H9 (cell line): ENCODE measurements at regions not wholly inside any gene's neighbourhood (a gene's known extent, or its start where the extent isn't known, plus 50 kb on each side); places are given as distances from the start of the nearest gene placed in this dataset.
A peak's percentile ranks its signal among the peaks of the same experiment; 100 is the strongest.

ENCODE experiments used
- DNase-seq: peaks from one replicate; pipeline ENCODE4 v3.0.0-alpha.2; 2017
- H2AFZ ChIP-seq: one replicate; pipeline ENCODE4 v1.6.1; 2013; ENCODE audit warnings: mild to moderate bottlenecking, low read length, control low read depth, moderate library complexity
- H2AK5ac ChIP-seq: 2 replicates; pipeline ENCODE4 v1.6.1; 2013; ENCODE audit warnings: low read length, control low read depth, mixed read lengths; ENCODE audit not compliant: insufficient read length
- H2BK120ac ChIP-seq: one replicate; pipeline ENCODE4 v1.6.1; 2013; ENCODE audit warnings: low read depth, mild to moderate bottlenecking, low read length, control low read depth, inconsistent platforms; ENCODE audit not compliant: poor library complexity, severe bottlenecking
- H2BK12ac ChIP-seq: 2 replicates; pipeline ENCODE4 v1.6.1; 2013; ENCODE audit warnings: low read length, control low read depth, mixed read lengths, low read depth; ENCODE audit not compliant: insufficient read length
- H2BK15ac ChIP-seq: 2 replicates; pipeline ENCODE4 v1.6.1; 2013; ENCODE audit warnings: low read depth, low read length, control low read depth
- H2BK20ac ChIP-seq: one replicate; pipeline ENCODE4 v1.6.1; 2013; ENCODE audit warnings: low read depth, mild to moderate bottlenecking, low read length, control low read depth, inconsistent platforms; ENCODE audit not compliant: poor library complexity, severe bottlenecking
- H2BK5ac ChIP-seq: 2 replicates; pipeline ENCODE4 v1.6.1; 2013; ENCODE audit warnings: low read length, control low read depth, mixed read lengths; ENCODE audit not compliant: insufficient read length
- H3K14ac ChIP-seq: 2 replicates; pipeline ENCODE4 v1.6.1; 2013; ENCODE audit warnings: low read length, control low read depth; ENCODE audit not compliant: insufficient read depth
- H3K18ac ChIP-seq: 2 replicates; pipeline ENCODE4 v1.6.1; 2013; ENCODE audit warnings: low read depth, mild to moderate bottlenecking, mixed read lengths, low read length, control low read depth; ENCODE audit not compliant: insufficient read length
- H3K23ac ChIP-seq: 2 replicates; pipeline ENCODE4 v1.6.1; 2013; ENCODE audit warnings: low read length, control low read depth, mixed read lengths, low read depth; ENCODE audit not compliant: insufficient read length
- H3K23me2 ChIP-seq: 2 replicates; pipeline ENCODE4 v1.6.1; 2013; ENCODE audit warnings: low read depth, mild to moderate bottlenecking, mixed read lengths, low read length, control low read depth; ENCODE audit not compliant: insufficient read length, poor library complexity, severe bottlenecking
- H3K27ac ChIP-seq: 2 replicates; pipeline ENCODE4 v1.5.1; 2013; ENCODE audit warnings: low read length, control low read depth, mixed read lengths, low read depth; ENCODE audit not compliant: insufficient read length
- H3K27me3 ChIP-seq: 2 replicates; pipeline ENCODE4 v1.6.1; 2013; ENCODE audit warnings: low read length, control low read depth, inconsistent platforms; ENCODE audit not compliant: insufficient read depth
- H3K4ac ChIP-seq: 2 replicates; pipeline ENCODE4 v1.6.1; 2013; ENCODE audit warnings: low read depth, mild to moderate bottlenecking, control low read depth, inconsistent platforms, low read length, moderate library complexity
- H3K4me1 ChIP-seq: 2 replicates; pipeline ENCODE4 v1.6.1; 2013; ENCODE audit warnings: low read length, control low read depth, inconsistent platforms; ENCODE audit not compliant: insufficient read depth
- H3K4me2 ChIP-seq: 2 replicates; pipeline ENCODE4 v1.6.1; 2013; ENCODE audit warnings: low read length, control low read depth, mixed read lengths; ENCODE audit not compliant: insufficient read length, insufficient read depth
- H3K56ac ChIP-seq: 2 replicates; pipeline ENCODE4 v1.6.1; 2013; ENCODE audit warnings: low read depth, mild to moderate bottlenecking, mixed read lengths, low read length, control low read depth; ENCODE audit not compliant: insufficient read length
- H3K79me1 ChIP-seq: 2 replicates; pipeline ENCODE4 v1.6.1; 2013; ENCODE audit warnings: low read depth, mild to moderate bottlenecking, moderate library complexity, low read length, control low read depth, inconsistent platforms; ENCODE audit not compliant: insufficient read depth, poor library complexity, severe bottlenecking
- H3K79me2 ChIP-seq: 2 replicates; pipeline ENCODE4 v1.6.1; 2013; ENCODE audit warnings: low read length, control low read depth, inconsistent platforms; ENCODE audit not compliant: insufficient read depth
- H3K9ac ChIP-seq: 2 replicates; pipeline ENCODE4 v1.6.1; 2013; ENCODE audit warnings: low read length, control low read depth, mixed read lengths; ENCODE audit not compliant: insufficient read length; ENCODE audit errors: extremely low read depth
- H3K9me3 ChIP-seq: one replicate; pipeline ENCODE4 v1.6.1; 2013; ENCODE audit warnings: low read depth, low read length, inconsistent platforms; ENCODE audit not compliant: control insufficient read depth
- H3T11ph ChIP-seq: one replicate; pipeline ENCODE4 v1.6.1; 2013; ENCODE audit warnings: mild to moderate bottlenecking, low read length, control low read depth, inconsistent platforms
- H4K20me1 ChIP-seq: one replicate; pipeline ENCODE4 v1.6.1; 2013; ENCODE audit not compliant: control insufficient read depth, insufficient read length, insufficient read depth
- H4K5ac ChIP-seq: 2 replicates; pipeline ENCODE4 v1.6.1; 2013; ENCODE audit warnings: low read depth, mild to moderate bottlenecking, mixed read lengths, low read length, control low read depth; ENCODE audit not compliant: insufficient read length
- H4K8ac ChIP-seq: replicated peaks from 2 replicates; pipeline ENCODE4 v1.6.1; 2013; ENCODE audit warnings: low read length, control low read depth, mixed read lengths, low read depth; ENCODE audit not compliant: insufficient read length
- H4K91ac ChIP-seq: 2 replicates; pipeline ENCODE4 v1.6.1; 2013; ENCODE audit warnings: low read depth, mild to moderate bottlenecking, moderate library complexity, mixed read lengths, low read length, control low read depth; ENCODE audit not compliant: insufficient read length
- H3K27ac Mint-ChIP-seq, 3 experiments: 2 replicates in 2 of 3; 3 replicates in 1 of 3; pipeline ENCODE4 v1.8.0; 2020 to 2021; ENCODE audit warnings: mixed read lengths in 3 of 3, mild to moderate bottlenecking in 1 of 3, moderate library complexity in 1 of 3
- H3K27me3 Mint-ChIP-seq: 2 replicates; pipeline ENCODE4 v1.8.0; 2021; ENCODE audit warnings: low read depth, mild to moderate bottlenecking, moderate library complexity, mixed read lengths
- H3K36me3 Mint-ChIP-seq, 3 experiments: 2 replicates in 2 of 3; 3 replicates in 1 of 3; pipeline ENCODE4 v1.8.0; 2020 to 2021; ENCODE audit warnings: low read depth in 3 of 3, mixed read lengths in 3 of 3; ENCODE audit not compliant: insufficient read depth in 1 of 3
- H3K4me1 Mint-ChIP-seq, 2 experiments: 2 replicates each; pipeline ENCODE4 v1.8.0; 2020; ENCODE audit warnings: mixed read lengths in 2 of 2
- H3K4me3 Mint-ChIP-seq, 2 experiments: 2 replicates in 1 of 2; 3 replicates in 1 of 2; pipeline ENCODE4 v1.8.0; 2020 to 2021; ENCODE audit warnings: mild to moderate bottlenecking in 2 of 2, mixed read lengths in 2 of 2, moderate library complexity in 1 of 2
- H3K9me3 Mint-ChIP-seq, 2 experiments: 2 replicates in 1 of 2; 3 replicates in 1 of 2; pipeline ENCODE4 v1.8.0; 2020; ENCODE audit warnings: mild to moderate bottlenecking in 2 of 2, mixed read lengths in 2 of 2, moderate library complexity in 1 of 2
- CTCF ChIP-seq: fragments of 200-600 bp; sonication (generic); conservative IDR thresholded peaks from 3 replicates; pipeline ENCODE4 v1.8.0; 2021; ENCODE audit warnings: antibody characterized with exemption, mild to moderate bottlenecking
- WGBS: extraction: QIAGEN DNeasy Blood & Tissue Kit; methylation state at CpG from one replicate; pipeline ENCODE4 v1.1.7; 2013; ENCODE audit warnings: missing lambda C conversion rate, low lambda C conversion rate, mixed read lengths; ENCODE audit not compliant: insufficient read length; ENCODE audit errors: extremely low coverage; 5-methylcytosine and 5-hydroxymethylcytosine counted together

- Histone ChIP-seq H3K27me3 (no peaks in the 10 kb centered on the region), H3K79me1 (no peaks in the 10 kb centered on the region), H3K4me2 (no peak overlapping the region), H2BK5ac (no peak overlapping the region), H3K9me3 (no peaks in the 10 kb centered on the region), H3K27ac (no peak overlapping the region), H2BK12ac (no peak overlapping the region), H3K14ac (no peak overlapping the region), H2BK20ac (no peak overlapping the region), H3K18ac (no peak overlapping the region), H3K9ac (no peak overlapping the region), H4K91ac (no peak overlapping the region), H4K20me1 (no peaks in the 10 kb centered on the region), H4K5ac (no peak overlapping the region), H2AK5ac (no peak overlapping the region), H2BK15ac (no peak overlapping the region), H3K23me2 (no peaks in the 10 kb centered on the region), H2AFZ (no peak overlapping the region), H4K8ac (no peak overlapping the region), H3K56ac (no peak overlapping the region), H2BK120ac (no peak overlapping the region), H3K4me1 (no peaks in the 10 kb centered on the region), H3T11ph (no peak overlapping the region), H3K4ac (no peak overlapping the region), H3K23ac (no peak overlapping the region), H3K79me2 (no peaks in the 10 kb centered on the region)
- Mint-ChIP-seq H3K4me1 (peaks cover 6 to 11% of the 10 kb centered on the region in 2 experiments), H3K27ac (peak overlapping the region in 1 of 3 experiments; percentile 44; a peak in 1 of 7 replicates), H3K4me3 (no peak overlapping the region), H3K27me3 (peaks cover 17% of the 10 kb centered on the region), H3K9me3 (no peaks in the 10 kb centered on the region), H3K36me3 (no peaks in the 10 kb centered on the region)
- DNase-seq: no peak
- no peak for TF ChIP-seq CTCF
- WGBS: no CpG with 5 or more reads among the region's 18 CpGs
Measured at GRCh38 chr7:156168434-156168833, 356.2 kb upstream of the SHH start.
